ENCODE measurements at regions not wholly inside any gene's neighbourhood (a gene's known extent, or its start where the extent isn't known, plus 50 kb on each side); places are given as distances from the start of the nearest gene placed in this dataset.

DNA sequence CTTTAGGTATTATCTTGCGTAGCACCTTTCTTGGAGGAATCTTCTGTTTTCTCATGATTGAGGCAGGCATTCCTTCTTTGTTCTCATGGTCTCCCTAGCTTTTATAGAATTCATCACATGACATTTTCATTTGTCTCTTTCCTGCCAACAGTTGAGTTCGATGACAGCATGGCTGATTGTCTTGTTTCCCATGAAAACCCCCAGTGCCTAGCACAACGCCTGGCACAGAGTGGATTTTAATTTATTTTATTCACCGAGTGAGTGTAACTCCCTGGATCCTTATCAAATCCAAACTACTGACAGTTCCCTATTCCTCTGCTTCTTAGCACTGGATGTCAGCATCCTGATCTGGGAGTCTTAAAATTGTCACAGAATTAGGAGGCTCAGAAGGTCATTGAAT lies 182.6 kb downstream of the SUDS3 start:
- Histone ChIP-seq H3K4me3 (ENCODE audit: low read length) (no peak overlapping the region), H3K9me3 (ENCODE audit: control insufficient read depth, insufficient read depth, low read length) (no peaks in the 10 kb centered on the region), H3K27ac (ENCODE audit: low read length) (no peak overlapping the region), H3K4me1 (ENCODE audit: control insufficient read depth, insufficient read depth, low read length) (no peaks in the 10 kb centered on the region), H3K27me3 (ENCODE audit: control insufficient read depth, insufficient read depth, low read length) (no peaks in the 10 kb centered on the region), H3K36me3 (ENCODE audit: control insufficient read depth, insufficient read depth, low read length) (no peaks in the 10 kb centered on the region)
- Mint-ChIP-seq H3K4me3 (no peak overlapping the region), H3K27ac (no peak overlapping the region), H3K4me1 (no peaks in the 10 kb centered on the region), H3K36me3 (no peaks in the 10 kb centered on the region), H3K27me3 (ENCODE audit: low read depth in 2 of 2) (peaks cover 4 to 10% of the 10 kb centered on the region in 2 donors), H3K9me3 (no peaks in the 10 kb centered on the region)
- DNase-seq, result no peak
- ATAC-seq, result no peak
- TF ChIP-seq, protein P1, sequence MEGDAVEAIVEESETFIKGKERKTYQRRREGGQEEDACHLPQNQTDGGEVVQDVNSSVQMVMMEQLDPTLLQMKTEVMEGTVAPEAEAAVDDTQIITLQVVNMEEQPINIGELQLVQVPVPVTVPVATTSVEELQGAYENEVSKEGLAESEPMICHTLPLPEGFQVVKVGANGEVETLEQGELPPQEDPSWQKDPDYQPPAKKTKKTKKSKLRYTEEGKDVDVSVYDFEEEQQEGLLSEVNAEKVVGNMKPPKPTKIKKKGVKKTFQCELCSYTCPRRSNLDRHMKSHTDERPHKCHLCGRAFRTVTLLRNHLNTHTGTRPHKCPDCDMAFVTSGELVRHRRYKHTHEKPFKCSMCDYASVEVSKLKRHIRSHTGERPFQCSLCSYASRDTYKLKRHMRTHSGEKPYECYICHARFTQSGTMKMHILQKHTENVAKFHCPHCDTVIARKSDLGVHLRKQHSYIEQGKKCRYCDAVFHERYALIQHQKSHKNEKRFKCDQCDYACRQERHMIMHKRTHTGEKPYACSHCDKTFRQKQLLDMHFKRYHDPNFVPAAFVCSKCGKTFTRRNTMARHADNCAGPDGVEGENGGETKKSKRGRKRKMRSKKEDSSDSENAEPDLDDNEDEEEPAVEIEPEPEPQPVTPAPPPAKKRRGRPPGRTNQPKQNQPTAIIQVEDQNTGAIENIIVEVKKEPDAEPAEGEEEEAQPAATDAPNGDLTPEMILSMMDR (IDR thresholded peaks at IDR 0.05), result no peak
- intact Hi-C loops (cut with micrococcal nuclease), result no loop called here
- WGBS (ENCODE audit: insufficient coverage), result 88% methylated on average over 4 of the region's 4 CpGs

DNA sequence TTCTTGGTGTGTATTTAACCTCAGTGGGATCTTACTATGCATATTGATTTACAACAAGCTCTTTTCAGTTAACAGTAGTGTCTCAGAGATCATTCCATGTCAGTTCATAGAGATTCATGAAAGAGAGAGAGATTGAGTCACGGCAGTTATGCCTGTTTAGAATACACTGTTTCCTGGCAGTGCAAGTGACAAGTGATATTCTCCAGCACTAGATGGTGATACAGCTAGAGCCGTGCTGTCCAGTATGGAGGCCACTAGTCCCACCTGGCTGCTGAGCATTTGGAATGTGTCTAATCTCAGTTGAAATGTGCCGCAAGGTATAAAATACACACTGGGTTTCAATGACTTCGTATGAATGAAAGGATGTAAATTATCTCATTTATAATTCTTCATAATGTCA lies 184.4 kb downstream of the SUDS3 start:
- Mint-ChIP-seq H3K27ac (no peak overlapping the region), H3K4me1 (no peaks in the 10 kb centered on the region), H3K4me3 (no peak overlapping the region), H3K36me3 (no peaks in the 10 kb centered on the region), H3K27me3 (ENCODE audit: low read depth in 2 of 2) (peaks cover 4 to 11% of the 10 kb centered on the region in 2 donors), H3K9me3 (no peaks in the 10 kb centered on the region)
- Histone ChIP-seq H3K9me3 (ENCODE audit: control insufficient read depth, insufficient read depth, low read length) (no peaks in the 10 kb centered on the region), H3K4me1 (ENCODE audit: control insufficient read depth, insufficient read depth, low read length) (no peaks in the 10 kb centered on the region), H3K27ac (ENCODE audit: low read length) (no peak overlapping the region), H3K27me3 (ENCODE audit: control insufficient read depth, insufficient read depth, low read length) (no peaks in the 10 kb centered on the region), H3K4me3 (ENCODE audit: low read length) (no peak overlapping the region), H3K36me3 (ENCODE audit: control insufficient read depth, insufficient read depth, low read length) (no peaks in the 10 kb centered on the region)
- DNase-seq (no peak), ATAC-seq (no peak)
- WGBS (ENCODE audit: insufficient coverage), result 87% methylated on average over 3 of the region's 4 CpGs
- TF ChIP-seq, protein P1 (IDR thresholded peaks at IDR 0.05), result no peak
- intact Hi-C loops (cut with micrococcal nuclease), result no loop called here

DNA sequence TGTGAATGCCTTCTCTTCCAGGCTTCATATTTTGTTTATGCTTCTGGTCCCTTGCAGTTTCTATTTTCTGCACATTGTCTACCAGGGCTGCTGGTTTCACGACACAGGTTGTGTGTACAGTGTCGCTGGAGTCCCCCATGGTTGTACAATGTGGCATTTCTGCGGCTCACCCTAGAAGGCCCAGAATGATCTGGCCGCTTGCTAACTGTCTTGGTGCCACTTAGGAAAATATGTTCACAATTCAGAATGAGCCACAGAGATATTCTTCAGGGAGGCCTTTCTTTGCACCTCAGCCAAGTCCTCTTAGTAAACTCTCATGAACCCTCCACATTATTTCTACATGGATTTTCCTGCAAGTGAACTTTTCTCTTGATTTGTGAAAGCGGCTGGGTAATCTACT lies 195.4 kb downstream of the SUDS3 start:
- Mint-ChIP-seq H3K36me3 (no peaks in the 10 kb centered on the region), H3K27ac (no peak overlapping the region), H3K4me3 (no peak overlapping the region), H3K4me1 (no peaks in the 10 kb centered on the region), H3K27me3 (ENCODE audit: low read depth in 2 of 2) (peaks cover 0 to 10% of the 10 kb centered on the region in 2 donors), H3K9me3 (peaks cover 0 to 2% of the 10 kb centered on the region in 2 donors)
- no peaks in the 10 kb centered on the region for H3K36me3 ChIP-seq (ENCODE audit: control insufficient read depth, insufficient read depth, low read length)
- H3K4me3 ChIP-seq (ENCODE audit: low read length), result no peak overlapping the region
- intact Hi-C loops (cut with micrococcal nuclease), result no loop called here
- H3K9me3 ChIP-seq (ENCODE audit: control insufficient read depth, insufficient read depth, low read length), result no peaks in the 10 kb centered on the region
- H3K27me3 ChIP-seq (ENCODE audit: control insufficient read depth, insufficient read depth, low read length), result no peaks in the 10 kb centered on the region
- H3K4me1 ChIP-seq (ENCODE audit: control insufficient read depth, insufficient read depth, low read length), result no peaks in the 10 kb centered on the region
- H3K27ac ChIP-seq (ENCODE audit: low read length), result no peak overlapping the region
- 93% methylated on average over 4 of the region's 5 CpGs for WGBS (ENCODE audit: insufficient coverage)
- TF ChIP-seq, protein P1 (IDR thresholded peaks at IDR 0.05), result no peak
- DNase-seq (no peak), ATAC-seq (no peak)

GRCh38 chr12:118574288-118574687 lies 197.9 kb downstream of the SUDS3 start:
- no peak overlapping the region for H3K4me3 ChIP-seq (ENCODE audit: low read length)
- peaks cover 0 to 2% of the 10 kb centered on the region in 2 donors for H3K9me3 Mint-ChIP-seq
- H3K36me3 Mint-ChIP-seq, result no peaks in the 10 kb centered on the region

More at GRCh38 chr12:118574288-118574687, 197.9 kb downstream of the SUDS3 start:
- Histone ChIP-seq H3K4me1 (ENCODE audit: control insufficient read depth, insufficient read depth, low read length) (no peaks in the 10 kb centered on the region), H3K9me3 (ENCODE audit: control insufficient read depth, insufficient read depth, low read length) (no peaks in the 10 kb centered on the region), H3K27me3 (ENCODE audit: control insufficient read depth, insufficient read depth, low read length) (no peaks in the 10 kb centered on the region), H3K27ac (ENCODE audit: low read length) (no peak overlapping the region), H3K36me3 (ENCODE audit: control insufficient read depth, insufficient read depth, low read length) (no peaks in the 10 kb centered on the region)
- DNase-seq (no peak), ATAC-seq (no peak)
- Mint-ChIP-seq H3K27me3 (ENCODE audit: low read depth in 2 of 2) (peaks cover 0 to 10% of the 10 kb centered on the region in 2 donors), H3K4me3 (no peak overlapping the region), H3K4me1 (no peaks in the 10 kb centered on the region), H3K27ac (no peak overlapping the region)
- 87% methylated on average over 3 of the region's 3 CpGs for WGBS (ENCODE audit: insufficient coverage)
- intact Hi-C loops (cut with micrococcal nuclease), result no loop called here
- TF ChIP-seq, protein P1 (IDR thresholded peaks at IDR 0.05), result no peak

All from natural killer cell (primary cell).